ENCODE measurements at regions not wholly inside any gene's neighbourhood (a gene's known extent, or its start where the extent isn't known, plus 50 kb on each side); places are given as distances from the start of the nearest gene placed in this dataset.
"Not testable (repeated sequence)": the region's sequence is repeated elsewhere in the genome, so short reads cannot be mapped to it uniquely, and the experiment has no call there.

- H3K4me3 Mint-ChIP-seq (ENCODE audit: unreplicated experiment): no peak overlapping the region
- H3K36me3 Mint-ChIP-seq (ENCODE audit: insufficient read depth, unreplicated experiment): no peaks in the 10 kb centered on the region
- POLR2A ChIA-PET: no interaction called here
- TF ChIP-seq, protein P1, sequence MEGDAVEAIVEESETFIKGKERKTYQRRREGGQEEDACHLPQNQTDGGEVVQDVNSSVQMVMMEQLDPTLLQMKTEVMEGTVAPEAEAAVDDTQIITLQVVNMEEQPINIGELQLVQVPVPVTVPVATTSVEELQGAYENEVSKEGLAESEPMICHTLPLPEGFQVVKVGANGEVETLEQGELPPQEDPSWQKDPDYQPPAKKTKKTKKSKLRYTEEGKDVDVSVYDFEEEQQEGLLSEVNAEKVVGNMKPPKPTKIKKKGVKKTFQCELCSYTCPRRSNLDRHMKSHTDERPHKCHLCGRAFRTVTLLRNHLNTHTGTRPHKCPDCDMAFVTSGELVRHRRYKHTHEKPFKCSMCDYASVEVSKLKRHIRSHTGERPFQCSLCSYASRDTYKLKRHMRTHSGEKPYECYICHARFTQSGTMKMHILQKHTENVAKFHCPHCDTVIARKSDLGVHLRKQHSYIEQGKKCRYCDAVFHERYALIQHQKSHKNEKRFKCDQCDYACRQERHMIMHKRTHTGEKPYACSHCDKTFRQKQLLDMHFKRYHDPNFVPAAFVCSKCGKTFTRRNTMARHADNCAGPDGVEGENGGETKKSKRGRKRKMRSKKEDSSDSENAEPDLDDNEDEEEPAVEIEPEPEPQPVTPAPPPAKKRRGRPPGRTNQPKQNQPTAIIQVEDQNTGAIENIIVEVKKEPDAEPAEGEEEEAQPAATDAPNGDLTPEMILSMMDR (IDR thresholded peaks at IDR 0.05; ENCODE audit: unreplicated experiment): no peak
- H3K27me3 Mint-ChIP-seq (ENCODE audit: insufficient read depth, unreplicated experiment): no peaks in the 10 kb centered on the region
- CTCF ChIA-PET: interaction anchor here (0.6 kb wide), 1 partner anchor 15 kb away, joined by 6 read pairs; no protein-coding TSS in a partner anchor
- no peak for DNase-seq (ENCODE audit: unreplicated experiment)
- BruUV-seq (replicated peaks): no TSS peak
- intact Hi-C loops (cut with micrococcal nuclease): no loop called here
- H3K9me3 Mint-ChIP-seq (ENCODE audit: unreplicated experiment): no peaks in the 10 kb centered on the region
- H3K4me1 Mint-ChIP-seq (ENCODE audit: insufficient read depth, unreplicated experiment): no peaks in the 10 kb centered on the region
- no peak overlapping the region for H3K27ac Mint-ChIP-seq (ENCODE audit: low read depth, unreplicated experiment)
These were observed 368.4 kb upstream of the MTNR1B start for GRCh38 chr11:92601048-92601447.

GRCh38 chr11:92605667-92606066 is 363.8 kb upstream of the MTNR1B start:
- TF ChIP-seq, protein P1 (IDR thresholded peaks at IDR 0.05; ENCODE audit: unreplicated experiment): no peak
- intact Hi-C loops (cut with micrococcal nuclease): no loop called here
- DNase-seq (ENCODE audit: unreplicated experiment): no peak
- H3K27me3 Mint-ChIP-seq (ENCODE audit: insufficient read depth, unreplicated experiment): no peaks in the 10 kb centered on the region
- ChIA-PET CTCF (no interaction called here), POLR2A (no interaction called here)
- no peak overlapping the region for H3K27ac Mint-ChIP-seq (ENCODE audit: low read depth, unreplicated experiment)
- H3K4me3 Mint-ChIP-seq (ENCODE audit: unreplicated experiment): no peak overlapping the region
- no peaks in the 10 kb centered on the region for H3K4me1 Mint-ChIP-seq (ENCODE audit: insufficient read depth, unreplicated experiment)
- no peaks in the 10 kb centered on the region for H3K9me3 Mint-ChIP-seq (ENCODE audit: unreplicated experiment)
- no peaks in the 10 kb centered on the region for H3K36me3 Mint-ChIP-seq (ENCODE audit: insufficient read depth, unreplicated experiment)
- no TSS peak for BruUV-seq (replicated peaks)

DNA sequence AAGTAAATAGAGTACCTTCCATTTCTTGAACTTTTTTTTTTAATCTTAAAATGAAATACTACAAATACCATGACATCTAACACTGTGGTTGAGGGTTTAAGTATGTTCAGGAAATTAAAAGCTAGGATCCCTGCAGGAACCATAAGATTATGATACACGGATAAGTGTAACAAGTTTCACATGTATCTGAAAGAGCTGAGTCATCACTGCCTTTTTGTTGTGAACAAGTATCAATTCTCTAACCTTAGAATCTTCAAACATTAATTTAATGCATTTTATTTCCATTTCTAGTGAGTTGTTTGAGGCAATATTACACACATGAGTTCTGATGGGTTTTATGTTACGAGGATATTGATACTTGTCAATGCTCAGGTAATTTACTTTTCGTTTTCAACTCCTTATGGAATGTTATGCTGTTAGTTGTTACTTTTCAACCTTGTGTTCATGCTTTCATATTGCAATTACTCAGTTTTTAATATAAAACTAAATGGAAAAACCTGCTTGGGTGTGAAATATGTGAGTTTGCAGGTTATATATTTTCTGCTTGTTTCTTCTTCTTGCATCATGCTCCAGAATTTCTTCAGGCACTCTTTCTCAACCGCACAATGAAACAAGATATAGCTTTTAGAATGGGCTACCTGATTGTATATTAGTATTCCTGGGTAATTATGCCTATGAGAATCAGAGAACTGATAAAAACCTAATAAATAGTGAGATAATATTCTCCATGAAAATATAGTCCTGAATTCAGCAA is 361.3 kb upstream of the MTNR1B start:
- H3K27ac Mint-ChIP-seq (ENCODE audit: low read depth, unreplicated experiment): no peak overlapping the region
- H3K4me3 Mint-ChIP-seq (ENCODE audit: unreplicated experiment): no peak overlapping the region
- ChIA-PET POLR2A (no interaction called here), CTCF (no interaction called here)
- no peaks in the 10 kb centered on the region for H3K9me3 Mint-ChIP-seq (ENCODE audit: unreplicated experiment)
- H3K27me3 Mint-ChIP-seq (ENCODE audit: insufficient read depth, unreplicated experiment): no peaks in the 10 kb centered on the region
- TF ChIP-seq, protein P1 (IDR thresholded peaks at IDR 0.05; ENCODE audit: unreplicated experiment): no peak
- no peaks in the 10 kb centered on the region for H3K4me1 Mint-ChIP-seq (ENCODE audit: insufficient read depth, unreplicated experiment)
- intact Hi-C loops (cut with micrococcal nuclease): no loop called here
- no peak for DNase-seq (ENCODE audit: unreplicated experiment)
- H3K36me3 Mint-ChIP-seq (ENCODE audit: insufficient read depth, unreplicated experiment): no peaks in the 10 kb centered on the region
- BruUV-seq (replicated peaks): no TSS peak

- Mint-ChIP-seq H3K4me3 (ENCODE audit: unreplicated experiment) (no peak overlapping the region), H3K9me3 (ENCODE audit: unreplicated experiment) (no peaks in the 10 kb centered on the region), H3K27me3 (ENCODE audit: insufficient read depth, unreplicated experiment) (no peaks in the 10 kb centered on the region), H3K27ac (ENCODE audit: low read depth, unreplicated experiment) (no peak overlapping the region), H3K4me1 (ENCODE audit: insufficient read depth, unreplicated experiment) (no peaks in the 10 kb centered on the region), H3K36me3 (ENCODE audit: insufficient read depth, unreplicated experiment) (no peaks in the 10 kb centered on the region)
- ChIA-PET CTCF (interaction anchor here (0.6 kb wide), 1 partner anchor 282 kb away, joined by 3 read pairs; no protein-coding TSS in a partner anchor), POLR2A (no interaction called here)
- intact Hi-C loops (cut with micrococcal nuclease): no loop called here
- TF ChIP-seq, protein P1 (IDR thresholded peaks at IDR 0.05; ENCODE audit: unreplicated experiment): no peak
- no TSS peak for BruUV-seq (replicated peaks)
- no peak for DNase-seq (ENCODE audit: unreplicated experiment)
These were observed 358.3 kb upstream of the MTNR1B start for GRCh38 chr11:92611157-92611556.

- H3K4me3 Mint-ChIP-seq (ENCODE audit: unreplicated experiment); H3K36me3 Mint-ChIP-seq (ENCODE audit: insufficient read depth, unreplicated experiment); H3K27ac Mint-ChIP-seq (ENCODE audit: low read depth, unreplicated experiment); POLR2A ChIA-PET; H3K9me3 Mint-ChIP-seq (ENCODE audit: unreplicated experiment); DNase-seq (ENCODE audit: unreplicated experiment); intact Hi-C loops (cut with micrococcal nuclease); BruUV-seq (replicated peaks); H3K27me3 Mint-ChIP-seq (ENCODE audit: insufficient read depth, unreplicated experiment); H3K4me1 Mint-ChIP-seq (ENCODE audit: insufficient read depth, unreplicated experiment): not testable (repeated sequence)
- CTCF ChIA-PET: interaction anchor here (0.7 kb wide), 1 partner anchor 160 kb away, joined by 3 read pairs; no protein-coding TSS in a partner anchor
These were observed 351.4 kb upstream of the MTNR1B start for GRCh38 chr11:92618020-92618419.
